HepG2 (cell line): ENCODE measurements at regions not wholly inside any gene's neighbourhood (a gene's known extent, or its start where the extent isn't known, plus 50 kb on each side); places are given as distances from the start of the nearest gene placed in this dataset.

Experiments used
- CBX2 ChIP-seq, 2 experiments: fragments of 200-600 bp in 1 of 2; sonication (generic); formaldehyde crosslinking in 1 of 2; IDR thresholded peaks; 2 replicates each; pipeline versions ENCODE4 v1.7.0 to v1.8.1; 2018 to 2022; ENCODE audit warnings: low read depth in 2 of 2, low read length in 1 of 2, mild to moderate bottlenecking in 1 of 2, missing genetic modification reagents in 1 of 2
- CREB1 ChIP-seq, 2 experiments: fragments of 450-650 bp in 1 of 2; IDR thresholded peaks; 2 replicates each; pipeline ENCODE4 v1.6.1; 2016 to 2017; ENCODE audit warnings: control low read depth in 1 of 2, mild to moderate bottlenecking in 1 of 2, missing compliant biosample characterization in 1 of 2, missing genetic modification characterization in 1 of 2
- FOXO1 ChIP-seq: sonication (generic); formaldehyde crosslinking; IDR thresholded peaks from 2 replicates; pipeline ENCODE4 v1.4.0; 2020; ENCODE audit warnings: missing genetic modification reagents
- GATA4 ChIP-seq: sonication (generic); IDR thresholded peaks from 2 replicates; pipeline ENCODE4 v1.6.1; 2016; ENCODE audit warnings: antibody characterized with exemption, low read depth, borderline replicate concordance
- HMG20A ChIP-seq: IDR thresholded peaks from 2 replicates; pipeline ENCODE4 v1.6.1; 2016; ENCODE audit warnings: borderline replicate concordance
- MED13 ChIP-seq: sonication (generic); formaldehyde crosslinking; IDR thresholded peaks from 2 replicates; pipeline ENCODE4 v1.5.0; 2020; ENCODE audit warnings: missing genetic modification reagents
- MXI1 ChIP-seq: IDR thresholded peaks from 3 replicates; pipeline ENCODE4 v1.6.1; 2012; ENCODE audit warnings: low read depth, low read length, inconsistent platforms, borderline replicate concordance
- PPARG ChIP-seq: conservative IDR thresholded peaks from 2 replicates; pipeline ENCODE4 v1.6.1; 2016; ENCODE audit warnings: missing biosample characterization, missing genetic modification reagents
- ZNF282 ChIP-seq: fragments of 450-650 bp; IDR thresholded peaks from 2 replicates; pipeline ENCODE4 v1.6.1; 2018; ENCODE audit not compliant: partially characterized antibody
- ZNF674 ChIP-seq: sonication (generic); formaldehyde crosslinking; IDR thresholded peaks from 2 replicates; pipeline ENCODE4 v1.5.0; 2020; ENCODE audit warnings: low read depth, mild to moderate bottlenecking, missing genetic modification reagents
- TF ChIP-seq, protein P1 (sequence below): fragments of 450-650 bp; IDR thresholded peaks from 2 replicates; pipeline ENCODE4 v1.6.1; 2017; ENCODE audit warnings: mild to moderate bottlenecking
- TF ChIP-seq, protein P2 (sequence below): sonication (generic); formaldehyde crosslinking; IDR thresholded peaks from 2 replicates; pipeline ENCODE4 v1.5.0; 2020; ENCODE audit warnings: mild to moderate bottlenecking, missing genetic modification reagents, moderate library complexity

DNA sequence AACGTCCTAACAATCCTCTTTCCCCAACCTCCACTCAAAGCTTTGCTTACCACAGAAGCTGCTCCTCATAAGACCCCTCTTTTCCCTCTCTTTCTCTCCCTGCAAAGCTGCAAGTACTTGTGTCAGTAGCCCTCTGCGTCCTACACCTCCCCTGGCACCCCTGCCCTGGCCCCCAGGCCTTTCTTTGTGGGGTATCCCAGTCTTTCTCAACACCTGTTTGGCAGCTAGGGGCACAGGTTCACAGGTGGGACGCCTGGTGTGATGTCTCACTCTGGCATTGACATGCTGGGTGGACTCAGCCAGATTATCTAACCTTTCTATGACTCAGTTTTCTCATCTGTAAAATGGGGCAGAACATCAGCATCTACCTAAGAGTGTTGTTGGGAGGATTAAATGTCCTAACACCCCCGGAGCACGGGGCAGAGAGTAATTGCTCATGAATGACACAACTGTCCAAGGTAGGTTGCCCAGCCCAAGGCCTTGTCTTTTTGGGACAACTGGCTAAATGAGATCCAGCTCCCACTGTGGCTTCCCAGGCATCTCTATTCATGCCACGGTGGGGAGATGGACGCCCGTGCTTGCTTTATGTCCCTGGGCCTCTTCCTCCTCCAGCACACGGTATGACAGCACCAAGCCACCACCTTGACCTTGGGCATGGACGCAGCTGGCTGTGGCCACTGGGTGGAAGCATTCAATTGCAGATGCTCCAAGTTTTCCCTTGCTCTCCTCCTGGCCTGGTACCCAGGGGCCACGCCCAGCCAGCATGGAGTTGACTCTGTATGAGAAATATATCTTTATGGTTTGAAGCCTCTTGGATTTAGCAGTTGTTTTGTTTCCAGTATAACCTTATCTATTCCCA lies 190.4 kb downstream of the RGS3 start:
- TF ChIP-seq FOXO1 (CRISPR knock-in tag) (no peak), PPARG (CRISPR knock-in tag) (no peak), HMG20A (CRISPR knock-in tag) (no peak), MED13 (CRISPR knock-in tag) (no peak), CREB1 (IDR thresholded peaks at IDR 0.05) (no peak), CREB1 (CRISPR knock-in tag; IDR thresholded peaks at IDR 0.05) (no peak), ZNF674 (CRISPR knock-in tag) (no peak), MXI1 (no peak), CBX2 (IDR thresholded peaks at IDR 0.05; ENCODE audit: low read depth, low read length) (no peak), CBX2 (CRISPR knock-in tag; IDR thresholded peaks at IDR 0.05; ENCODE audit: low read depth) (no peak), GATA4 (no peak), ZNF282 (no peak)
- TF ChIP-seq, protein P1, sequence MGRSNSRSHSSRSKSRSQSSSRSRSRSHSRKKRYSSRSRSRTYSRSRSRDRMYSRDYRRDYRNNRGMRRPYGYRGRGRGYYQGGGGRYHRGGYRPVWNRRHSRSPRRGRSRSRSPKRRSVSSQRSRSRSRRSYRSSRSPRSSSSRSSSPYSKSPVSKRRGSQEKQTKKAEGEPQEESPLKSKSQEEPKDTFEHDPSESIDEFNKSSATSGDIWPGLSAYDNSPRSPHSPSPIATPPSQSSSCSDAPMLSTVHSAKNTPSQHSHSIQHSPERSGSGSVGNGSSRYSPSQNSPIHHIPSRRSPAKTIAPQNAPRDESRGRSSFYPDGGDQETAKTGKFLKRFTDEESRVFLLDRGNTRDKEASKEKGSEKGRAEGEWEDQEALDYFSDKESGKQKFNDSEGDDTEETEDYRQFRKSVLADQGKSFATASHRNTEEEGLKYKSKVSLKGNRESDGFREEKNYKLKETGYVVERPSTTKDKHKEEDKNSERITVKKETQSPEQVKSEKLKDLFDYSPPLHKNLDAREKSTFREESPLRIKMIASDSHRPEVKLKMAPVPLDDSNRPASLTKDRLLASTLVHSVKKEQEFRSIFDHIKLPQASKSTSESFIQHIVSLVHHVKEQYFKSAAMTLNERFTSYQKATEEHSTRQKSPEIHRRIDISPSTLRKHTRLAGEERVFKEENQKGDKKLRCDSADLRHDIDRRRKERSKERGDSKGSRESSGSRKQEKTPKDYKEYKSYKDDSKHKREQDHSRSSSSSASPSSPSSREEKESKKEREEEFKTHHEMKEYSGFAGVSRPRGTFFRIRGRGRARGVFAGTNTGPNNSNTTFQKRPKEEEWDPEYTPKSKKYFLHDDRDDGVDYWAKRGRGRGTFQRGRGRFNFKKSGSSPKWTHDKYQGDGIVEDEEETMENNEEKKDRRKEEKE, result no peak
- TF ChIP-seq, protein P2, sequence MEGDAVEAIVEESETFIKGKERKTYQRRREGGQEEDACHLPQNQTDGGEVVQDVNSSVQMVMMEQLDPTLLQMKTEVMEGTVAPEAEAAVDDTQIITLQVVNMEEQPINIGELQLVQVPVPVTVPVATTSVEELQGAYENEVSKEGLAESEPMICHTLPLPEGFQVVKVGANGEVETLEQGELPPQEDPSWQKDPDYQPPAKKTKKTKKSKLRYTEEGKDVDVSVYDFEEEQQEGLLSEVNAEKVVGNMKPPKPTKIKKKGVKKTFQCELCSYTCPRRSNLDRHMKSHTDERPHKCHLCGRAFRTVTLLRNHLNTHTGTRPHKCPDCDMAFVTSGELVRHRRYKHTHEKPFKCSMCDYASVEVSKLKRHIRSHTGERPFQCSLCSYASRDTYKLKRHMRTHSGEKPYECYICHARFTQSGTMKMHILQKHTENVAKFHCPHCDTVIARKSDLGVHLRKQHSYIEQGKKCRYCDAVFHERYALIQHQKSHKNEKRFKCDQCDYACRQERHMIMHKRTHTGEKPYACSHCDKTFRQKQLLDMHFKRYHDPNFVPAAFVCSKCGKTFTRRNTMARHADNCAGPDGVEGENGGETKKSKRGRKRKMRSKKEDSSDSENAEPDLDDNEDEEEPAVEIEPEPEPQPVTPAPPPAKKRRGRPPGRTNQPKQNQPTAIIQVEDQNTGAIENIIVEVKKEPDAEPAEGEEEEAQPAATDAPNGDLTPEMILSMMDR (CRISPR knock-in tag), result no peak
